HAP-1 (cell line): ENCODE measurements at regions not wholly inside any gene's neighbourhood (a gene's known extent, or its start where the extent isn't known, plus 50 kb on each side); places are given as distances from the start of the nearest gene placed in this dataset.
A peak's percentile ranks its signal among the peaks of the same experiment; 100 is the strongest.

ENCODE experiments used
- DNase-seq, 2 experiments: peaks; one replicate each; pipeline ENCODE4 v3.0.0-alpha.2; 2016 to 2020; ENCODE audit warnings: low spot score in 2 of 2
- H3K27me3 ChIP-seq: fragments of 250-450 bp; sonication (Bioruptor Pico); 2 replicates; pipeline ENCODE4 v1.5.1; 2020; ENCODE audit warnings: low read depth, mild to moderate bottlenecking, moderate library complexity
- H3K36me3 ChIP-seq: fragments of 250-450 bp; sonication (Bioruptor Pico); replicated peaks from 2 replicates; pipeline ENCODE4 v1.5.1; 2020; ENCODE audit warnings: mild to moderate bottlenecking
- H3K4me1 ChIP-seq: fragments of 250-450 bp; sonication (Bioruptor Pico); 2 replicates; pipeline ENCODE4 v1.5.1; 2020; ENCODE audit warnings: mild to moderate bottlenecking
- H3K4me3 ChIP-seq: fragments of 250-450 bp; sonication (Bioruptor Pico); 2 replicates; pipeline ENCODE4 v1.5.1; 2020; ENCODE audit warnings: mild to moderate bottlenecking, moderate library complexity
- H3K9me3 ChIP-seq: fragments of 250-450 bp; sonication (Bioruptor Pico); 2 replicates; pipeline ENCODE4 v1.5.1; 2020; ENCODE audit warnings: mild to moderate bottlenecking, moderate library complexity
- in situ Hi-C: fragments of 300-500 bp; cut with MboI; formaldehyde crosslinking; loops from 3 replicates; pipeline ENCODE4 v1.14.3; 2020; ENCODE audit warnings: low sequenced_read_pairs, inconsistent platforms, mixed read lengths

- Histone ChIP-seq H3K9me3 (no peaks in the 10 kb centered on the region), H3K36me3 (no peaks in the 10 kb centered on the region), H3K27me3 (no peaks in the 10 kb centered on the region), H3K4me1 (no peaks in the 10 kb centered on the region), H3K4me3 (no peak overlapping the region)
- in situ Hi-C loops, result no loop called here
- DNase-seq, result no peak
Measured at GRCh38 chr6:40340957-40341356, 246.2 kb downstream of the LRFN2 start.

- Histone ChIP-seq H3K9me3 (no peaks in the 10 kb centered on the region), H3K4me3 (no peak overlapping the region), H3K36me3 (no peaks in the 10 kb centered on the region), H3K4me1 (no peaks in the 10 kb centered on the region), H3K27me3 (no peaks in the 10 kb centered on the region)
- in situ Hi-C loops, result no loop called here
- DNase-seq, result no peak
Measured at GRCh38 chr6:40340196-40340595, 247.0 kb downstream of the LRFN2 start.

- Histone ChIP-seq H3K9me3 (no peaks in the 10 kb centered on the region), H3K27me3 (no peaks in the 10 kb centered on the region), H3K4me1 (no peaks in the 10 kb centered on the region), H3K36me3 (no peaks in the 10 kb centered on the region), H3K4me3 (no peak overlapping the region)
- DNase-seq, result no peak
- in situ Hi-C loops, result no loop called here
Measured at GRCh38 chr6:40338306-40338705, 248.9 kb downstream of the LRFN2 start.

GRCh38 chr6:40336940-40337760 lies 250.0 kb downstream of the LRFN2 start:
- in situ Hi-C loops, result no loop called here

GRCh38 chr6:40336296-40336695 lies 250.9 kb downstream of the LRFN2 start:
- in situ Hi-C loops, result no loop called here

More at GRCh38 chr6:40336940-40337760, 250.0 kb downstream of the LRFN2 start:
- Histone ChIP-seq H3K36me3 (no peaks in the 10 kb centered on the region), H3K4me1 (no peaks in the 10 kb centered on the region), H3K27me3 (no peaks in the 10 kb centered on the region), H3K4me3 (no peak overlapping the region), H3K9me3 (no peaks in the 10 kb centered on the region)
- DNase-seq, result no peak

GRCh38 chr6:40334496-40335270 lies 252.5 kb downstream of the LRFN2 start:
- no peaks in the 10 kb centered on the region for H3K9me3 ChIP-seq
- no peaks in the 10 kb centered on the region for H3K36me3 ChIP-seq
- H3K4me1 ChIP-seq, result no peaks in the 10 kb centered on the region
- in situ Hi-C loops, result no loop called here
- no peak for DNase-seq
- H3K4me3 ChIP-seq, result no peak overlapping the region
- no peaks in the 10 kb centered on the region for H3K27me3 ChIP-seq

More at GRCh38 chr6:40336296-40336695, 250.9 kb downstream of the LRFN2 start:
- H3K27me3 ChIP-seq, result no peaks in the 10 kb centered on the region
- H3K9me3 ChIP-seq, result no peaks in the 10 kb centered on the region
- H3K36me3 ChIP-seq, result no peaks in the 10 kb centered on the region
- no peak overlapping the region for H3K4me3 ChIP-seq
- no peaks in the 10 kb centered on the region for H3K4me1 ChIP-seq
- no peak for DNase-seq

GRCh38 chr6:40331545-40331944 lies 255.6 kb downstream of the LRFN2 start:
- Histone ChIP-seq H3K4me3 (no peak overlapping the region), H3K4me1 (no peaks in the 10 kb centered on the region), H3K9me3 (no peaks in the 10 kb centered on the region), H3K27me3 (no peaks in the 10 kb centered on the region), H3K36me3 (no peaks in the 10 kb centered on the region)
- no peak for DNase-seq
- in situ Hi-C loops, result no loop called here

- Histone ChIP-seq H3K36me3 (no peaks in the 10 kb centered on the region), H3K4me1 (no peaks in the 10 kb centered on the region), H3K27me3 (no peaks in the 10 kb centered on the region), H3K4me3 (no peak overlapping the region), H3K9me3 (no peaks in the 10 kb centered on the region)
- DNase-seq, result no peak
- in situ Hi-C loops, result no loop called here
Measured at GRCh38 chr6:40330301-40330721, 256.9 kb downstream of the LRFN2 start.

- no peak overlapping the region for H3K4me3 ChIP-seq
- H3K4me1 ChIP-seq, result no peaks in the 10 kb centered on the region
- H3K27me3 ChIP-seq, result no peaks in the 10 kb centered on the region
- H3K9me3 ChIP-seq, result no peaks in the 10 kb centered on the region
- no peak for DNase-seq
- no peaks in the 10 kb centered on the region for H3K36me3 ChIP-seq
- in situ Hi-C loops, result no loop called here
Measured at GRCh38 chr6:40328986-40329545, 258.1 kb downstream of the LRFN2 start.

GRCh38 chr6:40328386-40328985 lies 258.7 kb downstream of the LRFN2 start:
- Histone ChIP-seq H3K4me1 (no peaks in the 10 kb centered on the region), H3K27me3 (no peaks in the 10 kb centered on the region), H3K9me3 (no peaks in the 10 kb centered on the region), H3K4me3 (no peak overlapping the region), H3K36me3 (no peaks in the 10 kb centered on the region)
- DNase-seq, result peak in 1 of 2 experiments; percentile 27
- in situ Hi-C loops, result no loop called here

- in situ Hi-C loops, result no loop called here
- Histone ChIP-seq H3K36me3 (no peaks in the 10 kb centered on the region), H3K4me1 (no peaks in the 10 kb centered on the region), H3K27me3 (no peaks in the 10 kb centered on the region), H3K4me3 (no peak overlapping the region), H3K9me3 (no peaks in the 10 kb centered on the region)
- no peak for DNase-seq
Measured at GRCh38 chr6:40326714-40327421, 260.3 kb downstream of the LRFN2 start.

GRCh38 chr6:40325791-40326190 lies 261.4 kb downstream of the LRFN2 start:
- no peaks in the 10 kb centered on the region for H3K27me3 ChIP-seq
- no peaks in the 10 kb centered on the region for H3K4me1 ChIP-seq
- no peak for DNase-seq
- no peaks in the 10 kb centered on the region for H3K9me3 ChIP-seq
- H3K36me3 ChIP-seq, result no peaks in the 10 kb centered on the region
- in situ Hi-C loops, result no loop called here
- H3K4me3 ChIP-seq, result no peak overlapping the region

- Histone ChIP-seq H3K36me3 (no peaks in the 10 kb centered on the region), H3K4me1 (no peaks in the 10 kb centered on the region), H3K9me3 (no peaks in the 10 kb centered on the region), H3K4me3 (no peak overlapping the region), H3K27me3 (no peaks in the 10 kb centered on the region)
- DNase-seq, result no peak
- in situ Hi-C loops, result no loop called here
Measured at GRCh38 chr6:40325041-40325440, 262.1 kb downstream of the LRFN2 start.
